RPMI8226 (cell line): ENCODE measurements at regions not wholly inside any gene's neighbourhood (a gene's known extent, or its start where the extent isn't known, plus 50 kb on each side); places are given as distances from the start of the nearest gene placed in this dataset.
A peak's percentile ranks its signal among the peaks of the same experiment; 100 is the strongest.
"Not testable (repeated sequence)": the region's sequence is repeated elsewhere in the genome, so short reads cannot be mapped to it uniquely, and the experiment has no call there.

Experiments
- DNase-seq: peaks from one replicate; pipeline ENCODE4 v3.0.0-alpha.2; 2015

DNA sequence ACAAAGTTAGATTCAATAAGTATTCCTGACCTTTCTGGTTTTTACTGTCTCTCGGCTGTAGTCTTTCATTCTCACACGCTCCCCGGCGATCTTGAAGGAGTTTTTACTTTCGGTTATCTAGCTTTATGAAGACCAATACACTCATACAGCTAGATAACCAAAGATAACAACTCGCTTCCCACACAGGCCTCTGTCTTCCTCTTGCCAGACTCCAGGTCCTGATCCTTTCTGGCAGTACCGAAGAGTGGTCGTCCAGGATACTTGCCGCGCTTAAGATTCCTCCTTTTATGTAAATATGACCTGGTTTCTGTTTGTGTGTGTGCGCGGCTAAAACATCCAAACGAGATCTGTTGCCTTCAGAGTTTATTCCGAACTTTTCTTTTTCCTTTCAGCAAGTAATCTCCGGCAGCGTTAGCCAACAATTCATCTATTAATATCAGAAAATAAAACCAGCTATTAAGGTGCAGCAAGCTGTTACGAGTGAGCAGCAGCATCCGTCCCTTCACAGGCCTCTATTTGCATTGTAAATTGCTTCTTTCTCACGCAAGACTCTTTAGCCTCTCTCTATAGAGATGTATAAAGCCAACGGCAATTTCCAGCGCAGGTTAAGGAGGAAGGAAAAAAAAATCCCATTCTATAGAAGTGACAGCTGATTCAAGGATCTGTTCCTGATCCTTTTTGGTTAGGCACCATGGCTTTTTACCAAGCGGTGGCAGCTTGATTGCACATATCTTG lies 216.1 kb downstream of the MEF2C start:
- DNase-seq, result peak; percentile 60

- peak; percentile 30 for DNase-seq
These were observed 217.2 kb downstream of the MEF2C start for GRCh38 chr5:88665750-88666215.

- no peak for DNase-seq
These were observed 218.3 kb downstream of the MEF2C start for GRCh38 chr5:88664645-88665044.

GRCh38 chr5:88663793-88664216 lies 219.2 kb downstream of the MEF2C start:
- no peak for DNase-seq

GRCh38 chr5:88662846-88663245 lies 220.1 kb downstream of the MEF2C start:
- no peak for DNase-seq

GRCh38 chr5:88661806-88662207 lies 221.2 kb downstream of the MEF2C start:
- peak; percentile 34 for DNase-seq

DNA sequence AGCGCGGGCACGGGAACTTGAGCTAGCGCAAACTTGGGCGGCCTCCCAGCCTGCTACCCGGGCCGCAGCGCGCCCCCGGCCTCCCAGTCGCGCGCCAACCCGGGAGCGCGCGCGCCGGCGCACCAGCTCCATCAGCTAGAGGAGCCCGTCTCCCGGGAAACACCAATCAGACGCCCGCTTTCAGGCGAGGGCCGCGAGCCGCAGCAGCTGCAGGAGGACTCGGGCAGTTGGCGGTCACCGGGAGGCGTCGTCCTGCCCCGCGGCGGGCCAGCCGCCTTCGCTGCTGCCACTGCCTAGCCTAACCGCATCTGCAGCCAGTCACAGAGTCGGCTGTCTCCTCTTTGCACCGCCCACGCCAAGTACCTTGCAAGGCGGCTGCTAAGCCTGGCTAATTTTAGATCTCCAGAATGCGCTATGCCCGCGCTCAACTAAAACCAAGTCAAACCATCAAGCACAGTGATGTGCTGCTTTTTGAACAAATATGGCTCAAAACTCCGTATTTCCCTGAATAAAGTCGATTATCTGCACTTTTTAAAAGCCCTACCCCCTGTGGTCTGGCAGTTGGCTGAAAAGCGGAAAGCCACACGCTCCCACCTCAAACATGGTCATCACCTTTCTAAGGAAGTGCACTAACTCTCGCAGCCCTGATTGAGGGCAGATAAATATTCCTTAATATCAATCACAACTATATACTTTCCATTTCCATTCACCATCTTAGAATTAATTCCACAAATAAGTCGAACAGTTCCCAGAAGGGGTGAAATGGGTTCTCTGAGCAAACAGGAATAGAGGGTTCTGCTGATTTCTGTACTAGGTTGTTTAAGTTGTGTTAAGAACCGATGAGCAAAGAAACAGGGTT lies 221.8 kb downstream of the MEF2C start:
- peak; percentile 99 for DNase-seq

DNA sequence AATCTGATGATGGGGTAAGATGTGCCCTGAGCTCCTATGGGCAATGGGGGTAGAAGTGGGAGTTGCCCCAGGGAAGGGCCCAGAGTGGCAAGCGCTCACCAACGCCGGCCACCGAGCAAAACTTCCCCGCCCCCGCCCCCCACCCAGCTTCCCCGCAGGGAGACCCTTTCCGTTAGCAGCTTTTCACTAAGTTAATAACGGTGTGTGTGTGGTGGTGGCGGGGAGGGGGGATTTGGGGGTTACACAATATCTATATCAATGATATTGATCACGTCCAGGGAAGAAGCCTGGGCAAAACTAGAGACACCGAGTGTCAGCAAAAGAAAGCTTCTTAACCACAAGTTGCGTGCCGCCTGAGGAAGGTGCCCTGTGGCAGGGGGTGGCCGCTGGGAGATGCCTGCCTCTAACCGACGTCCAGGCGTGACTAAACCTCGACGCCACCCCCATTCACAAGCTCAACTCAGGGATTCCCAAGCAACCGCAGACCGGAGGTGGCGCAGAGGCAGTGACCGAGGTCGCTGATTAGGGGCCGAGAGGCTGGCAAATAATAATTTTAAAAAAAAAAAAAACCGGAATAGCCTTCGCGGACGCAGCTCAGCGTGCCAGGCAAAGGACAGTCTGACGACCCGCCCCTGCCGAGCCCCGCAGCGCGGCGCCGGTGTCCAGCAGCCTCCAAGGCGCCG lies 222.6 kb downstream of the MEF2C start:
- peak; percentile 94 for DNase-seq

DNA sequence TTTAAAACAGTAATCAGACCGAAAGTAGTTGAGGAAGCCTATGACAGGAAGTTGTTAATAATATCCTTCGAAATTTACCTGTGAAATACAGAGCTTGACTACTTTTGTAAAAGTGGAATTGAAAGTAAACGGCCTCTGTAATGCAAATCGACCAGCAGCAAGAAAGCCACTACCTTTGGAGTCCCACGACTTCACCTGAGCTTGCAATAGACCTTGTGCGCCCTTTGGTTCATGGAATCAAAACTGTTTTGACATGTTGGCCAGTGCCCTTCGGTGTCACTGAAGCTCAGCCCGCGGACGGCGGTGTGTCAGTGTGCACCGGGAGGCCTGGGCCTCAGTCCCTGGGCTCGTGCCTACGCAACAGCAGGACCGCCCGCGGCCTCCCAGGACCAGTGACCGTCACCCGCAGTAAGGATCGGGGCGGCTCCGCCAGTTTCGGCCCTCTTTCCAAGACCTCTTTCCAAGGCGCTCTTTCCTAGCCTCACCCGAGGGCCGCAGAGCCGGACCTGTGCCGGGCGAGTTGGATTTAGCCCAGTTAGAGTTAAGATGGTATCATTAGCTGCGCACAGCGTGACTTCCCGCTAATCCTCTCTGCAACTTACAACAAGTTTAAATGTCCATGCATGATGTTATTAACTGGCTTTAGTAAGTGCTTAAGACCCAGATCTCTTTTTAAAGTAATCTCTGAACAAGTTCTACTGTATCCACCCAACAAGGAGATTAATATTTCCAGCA lies 223.3 kb downstream of the MEF2C start:
- DNase-seq, result peak; percentile 62

DNA sequence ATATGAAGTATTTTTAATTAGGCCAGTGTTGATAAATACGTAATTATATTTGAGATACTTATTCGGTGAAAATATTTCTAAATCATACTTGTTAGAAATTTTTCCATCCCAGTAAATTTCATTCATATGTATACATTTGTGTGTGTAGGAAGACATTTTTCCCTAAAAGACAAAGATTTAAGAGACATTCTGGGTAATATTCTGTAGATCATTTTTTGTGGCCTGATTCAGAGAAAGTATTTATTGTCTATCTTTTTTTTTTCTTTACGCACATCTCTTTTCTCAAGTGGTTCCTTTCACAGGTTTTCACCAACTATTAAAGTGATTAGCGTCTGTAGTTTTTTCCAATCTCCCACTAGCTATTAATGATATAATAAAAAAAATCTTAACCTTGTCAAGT lies 224.1 kb downstream of the MEF2C start:
- DNase-seq, result no peak

GRCh38 chr5:88657906-88658775 lies 224.8 kb downstream of the MEF2C start:
- DNase-seq, result no peak

GRCh38 chr5:88657136-88657535 lies 225.8 kb downstream of the MEF2C start:
- DNase-seq, result no peak

GRCh38 chr5:88656221-88656950 lies 226.6 kb downstream of the MEF2C start:
- DNase-seq, result no peak

GRCh38 chr5:88653471-88653870 lies 229.5 kb downstream of the MEF2C start:
- DNase-seq, result no peak

GRCh38 chr5:88647901-88648300 lies 235.1 kb downstream of the MEF2C start:
- DNase-seq, result no peak

DNA sequence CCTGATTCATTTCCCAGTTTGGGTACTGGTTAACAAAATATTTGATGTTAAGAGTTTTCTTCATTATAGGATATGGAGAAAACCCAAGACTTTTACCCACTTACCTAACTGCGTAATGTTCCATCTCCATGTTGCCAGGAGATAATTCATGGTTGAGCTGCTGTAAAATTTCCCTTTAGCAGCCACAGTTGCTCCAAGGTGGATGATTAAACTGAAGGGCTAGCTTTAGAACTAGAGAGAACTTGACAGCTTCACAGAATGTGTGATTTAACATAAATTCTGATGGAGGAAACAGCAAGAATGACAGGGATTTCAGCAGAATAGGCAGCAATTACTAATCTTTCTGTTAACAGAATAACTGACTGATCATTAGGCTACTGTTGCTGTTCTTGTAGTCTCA lies 236.1 kb downstream of the MEF2C start:
- no peak for DNase-seq

DNA sequence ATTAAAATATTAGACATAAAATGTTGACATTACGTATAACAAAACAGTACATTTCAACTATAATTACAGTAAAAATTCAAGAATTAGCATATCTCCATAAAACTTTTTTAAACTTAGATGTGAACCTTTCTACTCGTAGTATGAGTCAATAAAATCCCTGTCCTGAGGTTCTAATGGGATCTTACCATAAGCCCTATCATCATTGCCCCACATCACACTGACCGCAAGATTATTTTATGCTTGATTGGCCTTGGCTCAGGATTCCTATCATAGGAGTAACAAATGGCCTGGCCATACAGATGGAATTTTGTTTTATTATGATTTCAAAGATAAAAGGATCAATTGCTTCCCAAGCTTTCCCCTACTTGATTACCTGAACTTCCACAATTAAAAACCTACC lies 238.3 kb downstream of the MEF2C start:
- no peak for DNase-seq

DNA sequence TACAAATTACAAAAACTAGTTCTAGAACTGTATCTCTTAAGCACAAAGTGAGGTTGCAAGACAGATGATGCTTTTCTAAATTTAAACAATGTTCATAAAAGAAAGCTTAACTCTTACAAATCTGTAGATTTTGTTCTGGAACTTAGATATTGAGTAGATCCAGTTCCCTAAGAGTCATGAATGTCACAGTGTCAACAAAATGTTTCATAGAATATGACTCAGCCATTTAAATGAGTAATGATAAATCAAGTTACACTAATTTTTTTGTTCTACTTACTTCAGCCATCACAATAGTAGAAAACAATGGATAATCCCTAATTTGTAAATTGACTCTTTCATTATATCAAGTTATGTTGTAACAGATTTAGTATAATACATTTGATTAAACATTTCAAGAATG lies 239.7 kb downstream of the MEF2C start:
- no peak for DNase-seq

DNA sequence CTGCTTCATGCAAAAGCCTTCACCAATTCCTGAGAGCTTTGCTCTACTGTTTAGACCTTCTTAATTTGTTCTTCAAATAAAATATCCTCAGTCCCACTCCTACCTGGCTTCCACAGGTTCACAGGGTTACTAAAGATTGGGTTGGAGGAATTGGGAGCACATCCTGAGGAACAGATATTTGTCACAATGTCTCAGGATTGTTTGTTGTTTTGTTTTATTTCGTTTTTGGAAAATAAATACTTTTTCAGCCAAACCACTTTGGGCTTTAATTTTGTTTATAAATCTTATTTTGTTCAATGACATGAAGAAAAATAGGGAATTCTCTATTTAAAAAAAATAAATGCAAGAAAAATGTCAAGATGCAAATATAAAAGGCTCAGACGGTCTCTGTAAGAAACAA lies 249.0 kb downstream of the MEF2C start:
- DNase-seq, result no peak

DNA sequence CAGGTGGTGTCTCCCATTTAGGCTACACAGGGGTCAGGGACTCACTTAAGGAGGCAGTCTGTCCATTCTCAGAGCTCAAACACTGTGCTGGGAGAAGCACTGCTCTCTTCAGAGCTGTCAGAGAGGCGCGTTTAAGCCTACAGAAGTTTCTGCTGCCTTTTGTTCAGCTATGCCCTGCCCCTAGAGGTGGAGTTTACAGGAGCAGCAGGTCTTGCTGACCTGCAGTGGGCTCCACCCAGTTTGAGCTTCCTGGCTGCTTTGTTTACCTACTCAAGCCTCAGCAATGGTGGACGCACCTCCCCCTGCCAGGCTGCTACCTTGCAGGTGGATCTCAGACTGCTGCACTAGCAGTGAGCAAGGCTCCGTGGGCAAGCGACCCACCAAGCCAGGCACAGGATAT lies 260.1 kb downstream of the MEF2C start:
- DNase-seq, result peak; percentile 23

GRCh38 chr5:88615767-88616166 lies 267.2 kb downstream of the MEF2C start:
- not testable (repeated sequence) for DNase-seq
